WTC11 (cell line): ENCODE measurements at regions not wholly inside any gene's neighbourhood (a gene's known extent, or its start where the extent isn't known, plus 50 kb on each side); places are given as distances from the start of the nearest gene placed in this dataset.

Experiments used
- CBFB ChIP-seq: sonication (generic); formaldehyde crosslinking; IDR thresholded peaks from 2 replicates; pipeline ENCODE4 v1.8.1; 2022; ENCODE audit warnings: mild to moderate bottlenecking, low read depth, missing genetic modification reagents
- CTCF ChIP-seq: fragments of 200-600 bp; IDR thresholded peaks from 2 replicates; pipeline ENCODE4 v1.8.0; 2022; ENCODE audit warnings: antibody characterized with exemption
- ETV6 ChIP-seq: sonication (generic); formaldehyde crosslinking; IDR thresholded peaks from 2 replicates; pipeline ENCODE4 v1.8.1; 2022; ENCODE audit warnings: mild to moderate bottlenecking, missing genetic modification reagents
- FOXJ3 ChIP-seq: sonication (generic); formaldehyde crosslinking; IDR thresholded peaks from 2 replicates; pipeline ENCODE4 v1.9.0; 2021; ENCODE audit warnings: missing genetic modification reagents, mild to moderate bottlenecking, borderline replicate concordance
- FOXK1 ChIP-seq: sonication (generic); formaldehyde crosslinking; IDR thresholded peaks from 2 replicates; pipeline ENCODE4 v1.8.0; 2022; ENCODE audit warnings: mild to moderate bottlenecking, moderate library complexity, missing genetic modification reagents
- NR1H2 ChIP-seq: sonication (generic); formaldehyde crosslinking; IDR thresholded peaks from 2 replicates; pipeline ENCODE4 v1.9.0; 2021; ENCODE audit warnings: mild to moderate bottlenecking, moderate library complexity, missing genetic modification reagents
- NR2C2 ChIP-seq: sonication (generic); formaldehyde crosslinking; IDR thresholded peaks from 2 replicates; pipeline ENCODE4 v1.8.0; 2022; ENCODE audit warnings: mild to moderate bottlenecking, missing genetic modification reagents
- PRDM15 ChIP-seq: sonication (generic); formaldehyde crosslinking; IDR thresholded peaks from 2 replicates; pipeline ENCODE4 v1.8.0; 2022; ENCODE audit warnings: missing genetic modification reagents
- RELA ChIP-seq: sonication (generic); formaldehyde crosslinking; IDR thresholded peaks from 2 replicates; pipeline ENCODE4 v1.8.1; 2022; ENCODE audit warnings: missing genetic modification reagents, mild to moderate bottlenecking, borderline replicate concordance
- TEAD4 ChIP-seq: sonication (generic); formaldehyde crosslinking; IDR thresholded peaks from 2 replicates; pipeline ENCODE4 v1.8.0; 2022; ENCODE audit warnings: mild to moderate bottlenecking, missing genetic modification reagents
- TF ChIP-seq, protein P1 (sequence below): sonication (generic); formaldehyde crosslinking; IDR thresholded peaks from 2 replicates; pipeline ENCODE4 v1.8.1; 2022; ENCODE audit warnings: low read depth, missing genetic modification reagents, borderline replicate concordance
- TF ChIP-seq, protein P2 (sequence below): sonication (generic); formaldehyde crosslinking; IDR thresholded peaks from 2 replicates; pipeline ENCODE4 v1.8.0; 2023; ENCODE audit warnings: missing genetic modification reagents, mild to moderate bottlenecking, borderline replicate concordance

- TF ChIP-seq CTCF (no peak), FOXJ3 (CRISPR knock-in tag) (no peak), RELA (CRISPR knock-in tag) (no peak), CBFB (CRISPR knock-in tag) (no peak), PRDM15 (CRISPR knock-in tag) (no peak), TEAD4 (CRISPR knock-in tag) (no peak), NR1H2 (CRISPR knock-in tag) (no peak), NR2C2 (CRISPR knock-in tag) (no peak), ETV6 (CRISPR knock-in tag) (no peak), FOXK1 (CRISPR knock-in tag) (no peak)
- TF ChIP-seq, protein P1, sequence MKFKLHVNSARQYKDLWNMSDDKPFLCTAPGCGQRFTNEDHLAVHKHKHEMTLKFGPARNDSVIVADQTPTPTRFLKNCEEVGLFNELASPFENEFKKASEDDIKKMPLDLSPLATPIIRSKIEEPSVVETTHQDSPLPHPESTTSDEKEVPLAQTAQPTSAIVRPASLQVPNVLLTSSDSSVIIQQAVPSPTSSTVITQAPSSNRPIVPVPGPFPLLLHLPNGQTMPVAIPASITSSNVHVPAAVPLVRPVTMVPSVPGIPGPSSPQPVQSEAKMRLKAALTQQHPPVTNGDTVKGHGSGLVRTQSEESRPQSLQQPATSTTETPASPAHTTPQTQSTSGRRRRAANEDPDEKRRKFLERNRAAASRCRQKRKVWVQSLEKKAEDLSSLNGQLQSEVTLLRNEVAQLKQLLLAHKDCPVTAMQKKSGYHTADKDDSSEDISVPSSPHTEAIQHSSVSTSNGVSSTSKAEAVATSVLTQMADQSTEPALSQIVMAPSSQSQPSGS = no peak
- TF ChIP-seq, protein P2, sequence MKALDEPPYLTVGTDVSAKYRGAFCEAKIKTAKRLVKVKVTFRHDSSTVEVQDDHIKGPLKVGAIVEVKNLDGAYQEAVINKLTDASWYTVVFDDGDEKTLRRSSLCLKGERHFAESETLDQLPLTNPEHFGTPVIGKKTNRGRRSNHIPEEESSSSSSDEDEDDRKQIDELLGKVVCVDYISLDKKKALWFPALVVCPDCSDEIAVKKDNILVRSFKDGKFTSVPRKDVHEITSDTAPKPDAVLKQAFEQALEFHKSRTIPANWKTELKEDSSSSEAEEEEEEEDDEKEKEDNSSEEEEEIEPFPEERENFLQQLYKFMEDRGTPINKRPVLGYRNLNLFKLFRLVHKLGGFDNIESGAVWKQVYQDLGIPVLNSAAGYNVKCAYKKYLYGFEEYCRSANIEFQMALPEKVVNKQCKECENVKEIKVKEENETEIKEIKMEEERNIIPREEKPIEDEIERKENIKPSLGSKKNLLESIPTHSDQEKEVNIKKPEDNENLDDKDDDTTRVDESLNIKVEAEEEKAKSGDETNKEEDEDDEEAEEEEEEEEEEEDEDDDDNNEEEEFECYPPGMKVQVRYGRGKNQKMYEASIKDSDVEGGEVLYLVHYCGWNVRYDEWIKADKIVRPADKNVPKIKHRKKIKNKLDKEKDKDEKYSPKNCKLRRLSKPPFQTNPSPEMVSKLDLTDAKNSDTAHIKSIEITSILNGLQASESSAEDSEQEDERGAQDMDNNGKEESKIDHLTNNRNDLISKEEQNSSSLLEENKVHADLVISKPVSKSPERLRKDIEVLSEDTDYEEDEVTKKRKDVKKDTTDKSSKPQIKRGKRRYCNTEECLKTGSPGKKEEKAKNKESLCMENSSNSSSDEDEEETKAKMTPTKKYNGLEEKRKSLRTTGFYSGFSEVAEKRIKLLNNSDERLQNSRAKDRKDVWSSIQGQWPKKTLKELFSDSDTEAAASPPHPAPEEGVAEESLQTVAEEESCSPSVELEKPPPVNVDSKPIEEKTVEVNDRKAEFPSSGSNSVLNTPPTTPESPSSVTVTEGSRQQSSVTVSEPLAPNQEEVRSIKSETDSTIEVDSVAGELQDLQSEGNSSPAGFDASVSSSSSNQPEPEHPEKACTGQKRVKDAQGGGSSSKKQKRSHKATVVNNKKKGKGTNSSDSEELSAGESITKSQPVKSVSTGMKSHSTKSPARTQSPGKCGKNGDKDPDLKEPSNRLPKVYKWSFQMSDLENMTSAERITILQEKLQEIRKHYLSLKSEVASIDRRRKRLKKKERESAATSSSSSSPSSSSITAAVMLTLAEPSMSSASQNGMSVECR (CRISPR knock-in tag) = no peak
Observed at GRCh38 chr4:18435781-18436180, 414.2 kb upstream of the LCORL start.
